ENCODE measurements at regions not wholly inside any gene's neighbourhood (a gene's known extent, or its start where the extent isn't known, plus 50 kb on each side); places are given as distances from the start of the nearest gene placed in this dataset.

DNA sequence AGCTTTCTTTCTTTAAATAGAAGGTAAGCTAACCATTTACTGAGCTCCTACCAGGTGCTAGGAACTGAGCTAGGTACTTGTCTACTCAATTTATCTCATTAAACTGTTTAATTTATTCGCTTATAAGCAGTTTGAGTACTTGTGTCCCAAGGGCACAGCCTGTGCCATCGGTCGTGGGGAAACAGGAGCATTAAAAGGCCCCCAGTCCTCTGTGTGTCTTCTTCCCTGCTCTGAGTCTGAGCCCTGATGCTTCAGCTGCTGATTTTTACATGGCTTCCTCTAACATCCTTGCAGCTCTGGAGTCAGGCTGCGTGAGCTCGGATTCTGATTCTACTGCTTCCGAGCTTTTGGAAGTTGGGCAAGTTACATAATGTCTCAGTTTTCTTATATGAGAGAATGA, 239.5 kb downstream of the EDEM1 start:
- no peak overlapping the region for H3K4me3 ChIP-seq (ENCODE audit: low read depth, low read length)
- TF ChIP-seq, protein P1, sequence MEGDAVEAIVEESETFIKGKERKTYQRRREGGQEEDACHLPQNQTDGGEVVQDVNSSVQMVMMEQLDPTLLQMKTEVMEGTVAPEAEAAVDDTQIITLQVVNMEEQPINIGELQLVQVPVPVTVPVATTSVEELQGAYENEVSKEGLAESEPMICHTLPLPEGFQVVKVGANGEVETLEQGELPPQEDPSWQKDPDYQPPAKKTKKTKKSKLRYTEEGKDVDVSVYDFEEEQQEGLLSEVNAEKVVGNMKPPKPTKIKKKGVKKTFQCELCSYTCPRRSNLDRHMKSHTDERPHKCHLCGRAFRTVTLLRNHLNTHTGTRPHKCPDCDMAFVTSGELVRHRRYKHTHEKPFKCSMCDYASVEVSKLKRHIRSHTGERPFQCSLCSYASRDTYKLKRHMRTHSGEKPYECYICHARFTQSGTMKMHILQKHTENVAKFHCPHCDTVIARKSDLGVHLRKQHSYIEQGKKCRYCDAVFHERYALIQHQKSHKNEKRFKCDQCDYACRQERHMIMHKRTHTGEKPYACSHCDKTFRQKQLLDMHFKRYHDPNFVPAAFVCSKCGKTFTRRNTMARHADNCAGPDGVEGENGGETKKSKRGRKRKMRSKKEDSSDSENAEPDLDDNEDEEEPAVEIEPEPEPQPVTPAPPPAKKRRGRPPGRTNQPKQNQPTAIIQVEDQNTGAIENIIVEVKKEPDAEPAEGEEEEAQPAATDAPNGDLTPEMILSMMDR (IDR thresholded peaks at IDR 0.05; ENCODE audit: borderline replicate concordance, insufficient read depth, low read depth, low read length) = no peak

DNA sequence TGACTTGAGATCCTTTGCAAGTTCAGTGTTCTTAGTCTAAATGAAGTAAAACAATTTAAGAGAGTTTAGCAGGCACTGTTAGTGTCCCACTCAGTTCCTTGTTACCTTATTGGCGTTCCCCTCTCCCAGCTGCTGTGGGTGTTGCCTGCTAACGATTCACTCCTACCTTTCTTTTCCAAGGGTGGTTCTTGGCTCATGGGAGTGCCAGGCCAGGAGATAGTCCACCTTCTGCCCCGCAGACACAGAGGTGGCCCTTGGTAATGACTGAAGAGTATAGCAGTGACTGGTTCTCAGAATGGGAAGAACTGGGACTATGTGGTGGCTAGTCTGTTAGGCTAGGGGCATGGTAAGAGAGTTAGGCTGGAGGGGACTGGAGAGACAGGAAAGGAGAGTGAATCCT, 240.4 kb downstream of the EDEM1 start:
- H3K4me3 ChIP-seq (ENCODE audit: low read depth, low read length) = no peak overlapping the region
- TF ChIP-seq, protein P1 (IDR thresholded peaks at IDR 0.05; ENCODE audit: borderline replicate concordance, insufficient read depth, low read depth, low read length) = no peak

DNA sequence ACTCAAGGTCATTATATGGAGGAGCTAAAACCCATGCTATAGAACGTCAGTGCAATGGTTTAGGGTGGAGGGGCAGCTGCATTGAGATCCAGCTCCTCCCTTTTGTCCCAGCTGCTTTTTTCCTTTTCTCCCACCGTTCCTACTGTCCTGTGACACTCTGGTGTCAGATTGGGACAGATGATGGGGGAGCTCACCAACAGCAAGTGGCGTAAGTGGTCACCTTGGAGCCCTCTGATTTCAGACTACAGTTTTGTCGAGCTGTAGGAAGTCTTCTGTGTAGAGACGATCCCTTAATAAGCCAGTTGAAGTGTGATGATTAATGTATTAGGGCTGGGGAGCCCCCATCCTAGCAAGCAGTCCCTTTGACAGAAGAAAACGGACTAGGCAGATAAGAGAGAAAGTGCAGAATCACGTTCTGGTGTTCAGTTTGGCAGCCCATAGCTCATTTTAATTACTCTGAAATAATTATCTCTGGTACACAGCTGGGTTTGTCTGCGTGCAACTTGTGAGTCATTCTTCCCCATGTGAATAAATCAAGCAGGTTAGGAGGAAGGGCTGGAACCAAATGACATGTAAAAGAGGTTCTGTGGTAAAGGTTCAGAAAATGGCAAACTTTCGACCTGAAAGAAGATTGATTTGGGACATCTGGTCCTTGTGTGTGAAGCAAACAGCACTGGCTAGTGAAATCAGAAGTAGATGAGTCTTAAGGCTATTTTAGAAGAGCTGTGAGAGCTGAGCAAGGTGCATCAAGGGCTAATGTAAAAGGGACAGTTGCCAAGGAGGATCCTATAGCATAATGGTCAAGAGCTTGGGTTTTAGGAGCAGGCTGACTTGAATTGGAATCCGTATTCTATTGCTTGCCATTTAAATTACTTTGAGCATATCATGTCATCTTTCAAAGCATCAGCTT, 241.4 kb downstream of the EDEM1 start:
- TF ChIP-seq, protein P1 (IDR thresholded peaks at IDR 0.05; ENCODE audit: borderline replicate concordance, insufficient read depth, low read depth, low read length) = no peak
- H3K4me3 ChIP-seq (ENCODE audit: low read depth, low read length) = no peak overlapping the region

DNA sequence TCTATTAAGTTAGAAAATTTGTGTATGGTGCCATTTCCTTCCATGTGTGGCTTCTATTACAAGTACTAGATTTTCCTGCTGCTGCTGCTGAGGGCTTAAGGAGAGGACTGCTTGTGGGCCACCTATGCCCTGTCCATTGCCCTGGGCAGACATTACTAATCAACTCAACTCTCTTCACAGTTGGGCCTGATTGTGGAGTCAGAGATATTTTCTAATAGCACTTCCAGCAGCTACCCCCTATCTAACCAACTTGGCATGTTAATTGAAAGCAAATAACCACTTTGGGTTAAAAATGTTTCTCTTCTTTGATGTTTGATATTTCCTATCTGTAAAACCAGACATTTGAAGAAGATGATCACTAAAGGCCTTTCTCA, 242.0 kb downstream of the EDEM1 start:
- TF ChIP-seq, protein P1 (IDR thresholded peaks at IDR 0.05; ENCODE audit: borderline replicate concordance, insufficient read depth, low read depth, low read length) = no peak

DNA sequence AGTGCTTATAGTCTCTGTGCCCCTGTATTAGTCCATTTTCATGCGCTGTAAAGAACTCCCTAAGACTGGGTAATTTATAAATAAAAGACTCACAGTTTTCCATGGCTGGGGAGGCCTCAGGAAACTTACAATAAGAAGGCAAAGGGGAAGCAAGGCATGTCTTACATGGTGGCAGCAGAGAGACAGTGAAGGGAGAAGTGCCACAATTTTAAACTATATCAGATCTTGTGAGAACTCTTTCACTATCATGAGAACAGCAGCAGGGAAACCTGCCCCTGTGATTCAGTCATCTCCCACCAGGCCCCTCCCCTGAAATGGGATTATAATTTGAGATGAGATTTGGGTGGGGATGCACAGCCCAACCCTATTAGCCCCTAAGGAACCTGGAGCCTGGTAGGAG, 243.2 kb downstream of the EDEM1 start:
- TF ChIP-seq, protein P1 (IDR thresholded peaks at IDR 0.05; ENCODE audit: borderline replicate concordance, insufficient read depth, low read depth, low read length) = no peak
- H3K4me3 ChIP-seq (ENCODE audit: low read depth, low read length) = no peak overlapping the region

More for the DNA sequence above, 242.0 kb downstream of the EDEM1 start:
- H3K4me3 ChIP-seq (ENCODE audit: low read depth, low read length) = no peak overlapping the region

DNA sequence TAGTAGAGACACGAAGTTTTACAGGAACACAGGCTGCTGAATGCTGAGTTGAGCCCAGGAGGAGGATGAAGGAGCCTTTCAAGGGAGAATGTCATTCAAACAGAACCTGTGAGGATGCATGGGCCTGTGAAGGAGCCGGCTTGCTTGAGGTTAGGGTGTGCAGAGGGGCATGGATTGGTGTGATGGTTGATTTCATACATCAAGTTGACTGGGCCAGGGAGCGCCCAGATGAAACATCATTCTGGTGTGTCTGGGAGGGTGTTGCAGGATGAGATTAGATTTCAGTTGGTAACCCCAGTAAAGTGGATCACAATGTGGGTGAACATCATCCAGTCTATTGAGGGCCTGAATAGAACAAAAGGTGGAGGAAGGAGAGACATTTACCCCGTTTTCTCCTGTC, 243.6 kb downstream of the EDEM1 start:
- no peak overlapping the region for H3K4me3 ChIP-seq (ENCODE audit: low read depth, low read length)
- TF ChIP-seq, protein P1 (IDR thresholded peaks at IDR 0.05; ENCODE audit: borderline replicate concordance, insufficient read depth, low read depth, low read length) = no peak

DNA sequence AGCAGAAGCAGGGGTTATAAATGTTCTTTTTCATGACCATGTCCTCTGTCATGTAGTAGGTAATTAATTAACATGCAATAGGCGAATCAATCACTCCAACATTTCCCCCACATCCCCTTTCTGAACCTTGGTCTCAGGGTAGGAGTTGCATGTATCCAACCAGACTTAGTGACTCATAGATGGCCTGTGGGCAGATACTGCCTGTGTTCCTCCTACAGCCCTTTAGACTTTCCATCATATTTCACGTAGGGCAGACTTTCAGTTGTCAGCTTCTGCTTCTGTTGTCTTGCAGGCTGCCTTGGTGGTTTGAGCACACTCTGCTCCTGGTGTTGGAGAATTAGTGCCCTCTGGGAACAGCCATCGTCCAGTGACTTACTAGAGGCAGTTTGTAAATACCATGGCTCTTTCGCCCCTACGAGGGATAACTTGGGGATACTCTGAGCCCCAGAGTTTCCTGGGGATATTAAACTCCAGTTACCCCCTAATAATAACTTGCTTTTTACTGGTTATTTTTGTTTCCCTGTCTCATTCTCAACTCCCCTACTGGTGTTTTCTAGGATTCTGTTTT, 244.4 kb downstream of the EDEM1 start:
- TF ChIP-seq, protein P1 (IDR thresholded peaks at IDR 0.05; ENCODE audit: borderline replicate concordance, insufficient read depth, low read depth, low read length) = no peak
- no peak overlapping the region for H3K4me3 ChIP-seq (ENCODE audit: low read depth, low read length)
